Stimulated activated CD4-positive, alpha-beta T cell treated with anti-CD3 and anti-CD28 coated beads, Interleukin-1b, Interleukin-23, amount 100 ng/mL, for 24 hours (primary cell): ENCODE measurements at regions not wholly inside any gene's neighbourhood (a gene's known extent, or its start where the extent isn't known, plus 50 kb on each side); places are given as distances from the start of the nearest gene placed in this dataset.

Experiments used
- DNase-seq, 4 experiments: peaks; one replicate each; pipeline ENCODE4 v3.0.0-alpha.2; 2020; ENCODE audit warnings: low read depth in 4 of 4, low spot score in 1 of 4

DNA sequence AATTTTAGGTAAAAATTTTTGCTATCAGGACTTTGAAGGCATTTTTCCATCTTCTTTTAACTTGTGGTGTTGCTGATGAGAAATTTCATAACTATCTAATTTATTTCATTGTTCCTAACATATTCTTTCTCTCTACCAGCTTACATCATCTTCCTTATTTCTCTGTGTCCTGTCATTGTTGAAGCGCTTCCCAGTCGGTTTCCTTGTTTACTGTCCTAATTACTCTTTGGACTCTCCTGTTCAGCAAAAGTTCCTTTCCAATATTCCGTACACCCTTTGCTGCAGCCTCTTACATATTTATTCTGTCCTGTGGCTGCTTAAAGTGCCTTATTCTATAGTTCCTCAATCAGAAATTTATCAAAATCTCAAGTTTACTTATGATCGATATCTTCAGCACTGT lies 609.0 kb upstream of the FZD8 start:
- DNase-seq: no peak

DNA sequence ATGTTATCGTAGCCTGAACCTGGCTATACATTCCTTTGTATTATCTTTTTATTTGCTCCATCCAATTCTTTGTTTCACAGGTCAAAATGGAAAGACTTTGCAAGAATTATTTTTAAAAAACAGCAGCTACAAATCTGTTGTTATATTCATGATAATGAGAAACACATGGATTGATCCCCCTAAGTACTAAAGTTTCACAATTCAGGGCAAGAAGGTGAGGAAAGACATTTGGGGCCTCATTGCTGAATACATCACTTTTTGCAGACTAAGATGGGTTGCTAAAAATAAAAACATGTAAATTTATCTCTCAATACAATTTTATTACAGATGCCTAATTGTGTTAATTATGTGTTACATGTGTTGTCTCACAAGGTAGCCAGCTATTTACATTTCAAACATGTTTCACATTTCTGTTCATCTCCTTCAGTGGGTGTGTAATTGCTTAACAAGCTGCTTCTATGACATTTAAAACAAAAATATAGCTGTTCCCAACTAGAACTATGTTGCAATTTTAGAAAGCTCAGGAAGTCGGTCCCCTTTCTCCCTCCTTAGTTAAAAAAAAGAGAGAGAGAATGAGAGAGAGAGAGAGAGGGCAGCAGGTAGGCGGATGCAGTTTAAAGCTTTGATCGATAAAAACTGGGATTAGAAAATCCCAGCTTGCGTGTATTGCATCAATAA lies 606.3 kb upstream of the FZD8 start:
- no peak for DNase-seq

DNA sequence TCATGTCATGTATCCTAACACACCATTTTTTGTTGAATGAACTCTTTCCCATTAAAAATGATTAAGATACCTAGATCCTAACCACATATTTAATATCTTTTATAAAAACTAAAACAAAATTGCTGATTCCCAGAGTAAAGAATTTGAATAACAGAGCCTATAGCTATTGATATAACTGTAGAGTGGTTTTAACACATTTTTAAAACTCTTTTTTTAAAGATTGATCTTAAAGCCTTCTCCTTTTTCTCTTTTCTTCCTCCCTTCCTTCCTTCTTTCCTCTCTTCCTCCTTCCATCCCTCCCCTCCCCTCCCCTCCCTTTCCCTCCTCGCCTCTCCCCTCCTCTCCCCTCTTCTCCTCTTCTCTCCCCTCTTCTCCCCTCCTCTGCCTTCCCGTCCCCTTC lies 605.4 kb upstream of the FZD8 start:
- no peak for DNase-seq

DNA sequence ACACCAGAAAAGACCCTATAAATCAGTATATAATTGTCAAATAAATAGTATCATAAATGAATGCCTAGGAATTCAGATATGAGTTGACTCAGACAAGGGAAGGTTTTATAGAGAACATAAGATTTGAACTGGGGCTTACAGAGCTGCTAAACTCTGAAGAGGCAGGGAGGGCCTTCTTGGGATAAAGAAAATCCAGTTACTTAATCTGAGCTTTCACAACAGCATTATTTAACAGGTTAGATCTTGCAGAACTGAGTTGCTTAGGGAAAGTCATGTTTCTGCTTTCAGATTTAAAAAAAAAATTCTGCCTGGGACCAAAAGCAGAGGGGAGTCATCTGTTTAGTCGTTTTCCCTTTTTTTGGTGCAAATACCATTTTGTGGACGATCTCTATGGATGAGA lies 594.8 kb upstream of the FZD8 start:
- no peak for DNase-seq

DNA sequence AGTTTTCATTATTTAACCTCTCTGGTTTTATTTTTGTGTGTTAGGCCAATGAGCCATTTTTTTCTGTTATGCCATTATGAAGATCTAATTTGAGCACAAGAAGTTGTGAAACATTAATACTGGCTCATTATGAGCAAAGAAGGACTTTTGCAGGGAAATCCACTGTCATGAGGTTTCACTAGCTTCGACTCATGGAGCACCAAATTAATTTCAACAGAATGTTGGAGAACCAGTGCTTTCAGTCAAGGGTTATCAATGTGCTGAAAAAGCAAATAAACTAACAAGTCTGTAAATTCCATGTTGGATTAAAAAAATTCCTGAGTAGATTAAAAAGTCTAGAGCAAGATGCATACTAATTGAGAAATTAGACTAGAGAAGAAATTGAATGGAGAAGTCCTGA lies 594.2 kb upstream of the FZD8 start:
- no peak for DNase-seq

DNA sequence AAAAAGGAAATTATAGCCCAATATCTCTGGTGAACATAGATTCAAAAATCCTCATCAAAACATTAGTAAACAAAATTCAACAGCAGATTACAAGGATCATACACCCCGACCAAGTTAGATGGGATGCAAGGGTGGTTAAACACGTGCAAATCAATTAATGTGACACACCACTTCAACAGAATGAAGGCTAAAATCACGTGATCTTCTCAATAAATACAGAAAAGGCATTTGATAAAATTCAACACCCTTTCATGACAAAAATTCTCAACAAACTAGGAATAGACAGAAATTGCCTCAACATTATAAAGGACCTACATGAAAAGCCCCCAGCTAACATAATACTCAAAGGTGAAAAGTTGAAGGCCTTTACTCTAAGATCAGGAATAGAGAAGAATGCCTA lies 590.8 kb upstream of the FZD8 start:
- DNase-seq: no peak

DNA sequence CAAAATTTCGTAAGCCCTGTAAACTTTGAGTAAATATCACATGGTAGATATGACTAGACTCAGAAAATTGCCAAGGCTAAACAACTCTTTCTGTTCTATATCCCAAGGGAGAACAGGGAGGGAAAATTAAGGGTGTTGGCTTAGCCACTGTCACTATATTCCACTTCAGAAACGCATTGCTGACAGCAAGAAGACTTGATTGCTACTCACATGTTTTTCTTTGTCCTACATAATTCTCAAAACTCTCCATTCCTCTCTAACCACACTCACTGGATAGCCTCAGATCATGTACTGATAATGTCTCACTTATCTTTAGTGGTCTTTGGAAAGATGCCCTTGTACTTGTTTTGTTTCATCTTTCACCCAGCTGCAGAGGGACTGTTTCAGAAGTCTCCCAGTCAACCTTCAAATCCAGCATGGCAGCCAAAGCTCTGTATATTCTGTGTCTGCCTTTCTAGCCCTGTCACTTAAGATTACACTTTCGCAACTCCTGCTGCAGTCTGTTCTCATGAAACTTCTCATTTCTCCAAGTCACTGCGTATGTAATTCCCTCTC lies 582.4 kb upstream of the FZD8 start:
- no peak for DNase-seq

DNA sequence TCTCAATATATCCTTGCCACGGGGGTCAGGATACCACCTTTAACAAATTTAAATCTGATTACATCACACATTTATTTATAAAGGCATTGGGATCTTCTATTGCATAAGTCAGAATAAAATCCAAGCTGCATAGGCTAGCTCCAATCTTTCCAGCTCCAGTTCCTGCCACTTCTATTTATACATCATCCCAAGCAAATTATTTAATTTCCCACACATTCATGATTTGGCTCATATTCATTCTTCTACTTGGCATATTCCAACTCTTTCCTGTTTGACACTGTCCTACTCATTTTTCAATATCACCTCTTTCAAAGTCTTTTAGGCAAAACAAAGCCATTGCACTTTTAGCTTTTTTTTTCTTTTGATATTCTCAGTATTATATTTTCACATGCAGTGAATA lies 579.0 kb upstream of the FZD8 start:
- no peak for DNase-seq

DNA sequence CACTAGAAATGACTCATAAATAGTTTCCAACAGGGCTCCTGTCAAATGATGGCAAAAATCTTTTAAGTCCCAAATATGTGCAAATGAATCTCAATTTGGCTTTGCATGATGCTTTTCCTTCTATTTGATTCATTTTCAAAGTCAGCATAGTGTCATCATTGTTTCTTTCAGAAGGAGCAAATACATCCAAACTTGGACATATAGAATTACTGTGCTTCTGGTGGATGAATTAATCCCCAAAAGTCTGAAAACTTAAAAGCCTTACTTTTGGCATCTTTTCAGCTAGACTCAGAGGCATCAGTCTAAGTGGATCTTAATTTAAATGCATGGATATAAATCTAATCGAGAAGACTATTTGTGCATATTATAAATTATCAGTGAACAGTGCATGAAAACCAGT lies 578.1 kb upstream of the FZD8 start:
- DNase-seq: no peak

DNA sequence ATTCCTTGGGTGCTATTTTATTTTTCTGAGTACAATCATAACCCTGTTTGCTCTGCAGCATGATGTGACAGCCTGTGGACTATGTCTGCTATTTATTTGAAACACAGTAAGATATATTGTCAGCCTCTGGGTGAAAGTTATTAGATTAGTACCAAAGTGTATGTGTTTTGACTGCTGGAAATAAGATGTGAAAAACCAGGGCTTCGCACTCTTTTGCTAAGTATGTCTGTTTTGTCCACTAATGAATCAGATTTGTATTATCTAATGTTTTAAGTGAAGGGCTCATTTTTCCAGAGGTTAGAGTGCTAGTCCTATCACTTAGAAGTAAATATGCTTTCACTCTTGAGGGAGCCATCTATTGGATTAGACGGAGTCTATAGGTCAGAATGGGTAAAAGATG lies 569.8 kb upstream of the FZD8 start:
- DNase-seq: no peak

DNA sequence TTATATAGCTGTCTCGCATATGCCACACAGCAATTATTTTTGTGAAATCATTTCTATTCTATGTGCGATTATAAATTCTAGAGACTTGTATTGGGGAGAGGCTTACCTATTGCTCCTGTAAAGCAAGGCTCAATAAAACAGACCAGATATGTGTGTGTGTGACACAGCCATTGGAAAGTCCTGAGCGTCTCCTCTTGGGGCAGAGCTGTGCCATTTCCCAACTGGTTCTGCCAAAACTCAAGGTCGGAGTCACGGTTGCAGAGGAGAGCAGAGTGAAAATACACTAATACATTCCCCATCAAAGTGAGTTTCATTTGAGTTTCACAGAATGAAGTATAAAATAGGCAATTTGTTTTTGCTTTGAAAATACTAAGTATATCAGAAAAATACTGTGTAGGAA lies 567.4 kb upstream of the FZD8 start:
- no peak for DNase-seq

DNA sequence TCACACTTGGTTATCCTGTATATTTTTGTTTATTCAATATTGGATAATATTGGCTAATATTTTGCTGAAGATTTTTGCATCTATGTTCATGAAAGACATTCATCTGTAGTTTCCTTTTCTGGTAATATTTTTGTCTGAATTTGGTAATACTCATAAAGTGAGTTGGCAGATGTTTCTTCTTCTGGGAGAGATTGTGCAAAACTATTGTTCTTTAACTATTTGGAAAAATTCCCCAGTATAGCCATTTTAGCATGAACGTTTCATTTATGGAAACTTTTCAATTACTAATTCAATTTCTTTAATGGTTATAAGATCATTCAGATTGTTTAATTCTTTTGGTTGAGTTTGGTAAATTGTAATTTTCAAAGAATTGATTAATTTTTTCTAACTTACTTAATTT lies 560.8 kb upstream of the FZD8 start:
- DNase-seq: no peak

DNA sequence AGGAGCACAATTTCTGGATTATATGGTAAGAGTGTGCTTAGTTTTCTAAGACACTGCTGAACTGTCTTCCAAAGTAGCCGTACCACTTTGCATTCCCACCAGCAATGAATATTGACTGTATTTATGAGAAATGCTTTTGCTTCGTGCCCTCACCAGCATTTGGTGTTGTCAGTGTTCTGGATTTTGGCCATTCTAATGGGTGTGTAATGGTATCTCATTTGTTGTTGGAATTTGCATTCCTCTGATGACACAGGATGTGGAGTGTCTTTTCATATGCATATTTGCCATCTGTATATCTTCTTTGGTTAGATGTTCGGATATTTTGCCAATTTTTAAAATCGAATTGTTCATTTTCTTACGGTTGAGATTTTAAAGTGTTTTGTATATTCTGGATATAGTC lies 558.5 kb upstream of the FZD8 start:
- no peak for DNase-seq

DNA sequence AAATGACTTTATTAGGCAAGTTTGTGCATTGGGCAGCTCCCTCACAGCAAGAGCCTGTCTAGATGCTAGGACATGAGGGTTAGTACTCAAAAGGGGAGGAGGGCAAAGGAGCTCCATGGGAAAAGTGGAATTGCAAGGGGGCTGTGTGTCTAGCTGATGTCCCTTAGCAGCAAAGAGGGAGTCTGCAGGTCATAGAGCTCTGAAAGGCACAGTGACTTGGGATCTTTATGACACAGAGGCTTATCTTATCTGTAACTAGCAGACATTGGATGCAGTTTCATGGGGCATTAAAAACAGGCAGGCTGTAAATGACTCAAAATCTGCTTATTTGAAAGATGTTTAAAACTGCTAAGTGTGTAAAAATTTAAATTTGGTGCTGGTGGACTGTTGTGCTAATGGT lies 556.2 kb upstream of the FZD8 start:
- no peak for DNase-seq

DNA sequence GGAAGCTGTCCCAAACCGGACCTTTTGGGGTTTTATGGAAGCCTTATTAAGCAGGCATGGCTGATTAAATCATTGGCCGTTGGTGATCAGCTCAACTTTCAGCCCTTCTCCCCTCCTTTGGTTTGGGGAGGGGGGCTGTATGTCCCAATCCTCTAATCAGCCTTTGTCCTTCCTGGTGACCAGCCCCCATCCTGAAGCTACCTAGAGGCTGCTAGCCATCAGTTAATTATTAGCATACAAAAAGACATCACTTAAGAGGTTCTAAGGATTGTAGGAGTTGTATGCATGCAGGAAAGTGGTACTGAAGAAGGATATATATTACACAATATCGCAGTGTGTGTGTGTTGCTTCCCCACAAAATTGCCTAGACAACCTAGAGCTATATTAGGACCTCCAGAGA lies 553.3 kb upstream of the FZD8 start:
- no peak for DNase-seq

DNA sequence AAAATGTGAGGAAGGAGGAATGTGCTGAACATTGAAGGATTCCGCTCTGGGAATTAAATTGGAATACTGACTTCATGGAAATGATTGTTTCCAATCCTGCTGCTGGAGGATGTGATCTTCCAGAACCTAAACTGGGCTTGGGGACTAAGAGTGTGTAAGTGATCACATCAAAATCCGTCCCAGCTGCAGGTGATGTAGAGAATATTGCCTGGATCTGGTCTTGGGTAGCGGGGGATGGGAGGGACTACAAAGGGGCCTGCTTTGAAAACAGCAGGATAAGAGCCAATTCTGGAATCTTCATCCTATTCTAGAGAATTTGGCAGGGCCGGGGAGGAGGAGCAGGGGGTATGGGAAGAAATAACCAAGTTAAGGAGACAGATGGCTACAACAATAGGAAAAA lies 552.2 kb upstream of the FZD8 start:
- no peak for DNase-seq

DNA sequence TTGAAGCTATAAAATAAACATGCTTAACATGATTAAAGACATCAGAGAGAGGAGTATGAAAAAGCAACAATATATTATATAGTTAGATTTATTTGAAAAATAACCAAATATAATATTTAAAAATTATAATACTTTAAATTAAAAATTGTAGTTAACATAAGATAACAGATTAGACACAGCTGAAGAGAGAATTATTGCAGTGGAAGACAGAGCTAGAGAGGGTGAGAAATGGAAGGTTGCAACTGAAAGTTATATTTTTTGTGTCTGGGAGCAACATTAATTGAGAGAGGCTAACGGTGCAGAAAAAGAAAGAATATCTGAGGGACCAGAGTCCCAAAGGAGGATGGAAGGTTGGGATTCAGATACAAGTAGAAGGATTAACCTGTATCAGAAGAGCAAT lies 548.9 kb upstream of the FZD8 start:
- no peak for DNase-seq

DNA sequence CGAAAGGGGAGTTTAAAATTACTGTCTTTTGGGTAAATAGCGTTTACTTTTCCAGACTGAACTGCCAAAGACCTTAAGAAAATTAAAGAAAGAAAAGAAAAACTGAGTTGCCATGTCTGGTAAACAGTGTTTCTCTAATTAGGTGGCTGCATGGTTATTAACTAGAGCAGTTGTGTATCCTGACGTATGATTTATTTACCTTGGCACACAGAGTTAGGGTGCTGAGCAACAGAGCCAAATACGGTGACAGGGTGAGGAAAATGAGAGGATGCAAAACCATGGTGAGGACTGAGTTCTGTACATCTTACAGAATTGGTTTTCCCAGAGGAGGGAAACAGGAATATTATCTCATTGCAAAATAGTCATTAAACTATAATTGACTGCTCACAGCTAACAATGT lies 546.4 kb upstream of the FZD8 start:
- DNase-seq: no peak

DNA sequence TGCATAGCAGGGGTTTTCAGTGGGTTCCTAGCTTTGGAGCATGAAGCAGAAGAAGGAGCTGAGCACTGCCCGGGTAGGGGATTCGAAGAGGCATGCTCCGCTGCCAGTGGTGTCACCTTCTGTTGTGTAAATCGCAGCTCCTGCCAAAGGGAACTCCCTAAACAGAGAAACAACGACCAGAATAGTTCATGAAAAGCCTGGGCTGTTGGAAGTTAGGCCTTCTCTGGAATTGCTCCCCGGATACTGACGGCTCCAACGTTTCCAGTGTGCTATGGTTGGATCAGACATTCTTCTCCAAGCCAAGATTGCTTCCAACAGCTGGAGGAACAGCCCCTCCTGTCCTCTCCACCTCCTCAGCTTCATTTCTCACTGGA lies 546.0 kb upstream of the FZD8 start:
- no peak for DNase-seq

DNA sequence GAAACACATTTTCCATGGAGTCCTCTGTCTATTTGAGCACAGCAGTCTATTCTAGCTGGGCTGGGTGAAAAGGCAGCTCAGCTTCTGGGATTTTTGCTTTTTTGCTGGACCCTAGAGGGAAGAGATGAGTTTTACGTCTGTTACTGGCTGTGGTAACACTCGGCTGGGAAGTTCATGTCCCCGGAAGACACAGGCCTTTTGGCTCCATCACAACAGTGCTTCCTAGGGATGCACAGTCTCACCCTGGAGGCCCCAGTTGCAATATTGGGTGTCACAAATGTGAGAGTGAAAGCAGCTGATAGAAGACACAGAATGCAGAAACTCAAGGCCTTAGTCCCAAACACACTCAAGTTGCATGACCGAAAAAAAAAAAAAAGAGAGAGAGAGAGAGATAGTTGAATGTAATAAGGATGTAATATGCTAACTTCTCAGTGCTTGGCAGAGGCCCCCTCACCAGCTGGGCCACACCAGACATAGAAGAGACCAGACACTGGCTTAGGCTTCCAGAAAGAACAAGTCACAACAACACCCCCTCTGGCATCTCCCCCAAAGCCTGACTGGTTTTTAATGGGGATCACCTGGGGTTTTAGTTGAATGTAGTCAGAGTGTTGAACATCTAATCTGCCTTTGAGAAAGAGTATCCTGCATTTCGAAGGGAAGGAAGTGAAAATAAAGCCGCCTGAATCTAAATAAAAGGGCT lies 545.4 kb upstream of the FZD8 start:
- no peak for DNase-seq

DNA sequence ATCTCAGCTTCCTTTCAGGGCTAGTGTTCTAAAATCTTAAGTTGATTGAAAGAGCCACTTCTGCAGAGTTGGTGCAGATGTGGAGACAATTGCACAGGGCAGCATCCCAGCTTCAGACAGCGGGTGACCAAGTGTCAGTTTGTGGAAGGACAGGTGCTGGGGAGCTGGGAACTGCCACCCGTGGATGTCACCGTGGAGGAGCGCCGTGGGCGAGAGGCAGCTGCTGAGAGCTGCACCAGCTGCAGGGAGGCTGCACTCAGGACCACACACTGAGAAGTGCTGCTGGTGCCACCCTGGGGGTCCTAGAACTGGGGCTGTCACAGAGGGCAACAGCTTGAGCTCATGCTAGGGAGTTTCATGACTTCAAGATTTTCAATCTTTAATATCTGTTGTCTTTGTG lies 543.0 kb upstream of the FZD8 start:
- no peak for DNase-seq

DNA sequence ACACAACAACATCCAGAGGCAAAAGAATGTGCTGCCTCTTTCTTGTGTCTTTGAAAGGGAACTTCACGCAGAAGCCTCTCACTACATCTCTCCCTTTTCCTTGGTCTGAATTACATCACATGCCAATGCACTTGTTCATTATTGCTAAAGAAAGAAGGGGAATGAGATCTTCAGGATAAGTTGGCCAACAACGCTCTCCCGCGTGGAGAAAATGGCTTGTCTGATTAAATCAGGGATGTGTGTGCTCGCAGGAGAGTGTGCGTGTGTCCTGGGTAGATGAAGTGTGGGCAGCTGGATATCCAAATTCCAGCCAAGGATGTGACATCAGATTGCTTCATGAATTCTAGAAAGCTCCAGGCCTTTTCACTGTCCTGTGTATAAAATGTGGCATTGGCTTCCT lies 541.6 kb upstream of the FZD8 start:
- no peak for DNase-seq

DNA sequence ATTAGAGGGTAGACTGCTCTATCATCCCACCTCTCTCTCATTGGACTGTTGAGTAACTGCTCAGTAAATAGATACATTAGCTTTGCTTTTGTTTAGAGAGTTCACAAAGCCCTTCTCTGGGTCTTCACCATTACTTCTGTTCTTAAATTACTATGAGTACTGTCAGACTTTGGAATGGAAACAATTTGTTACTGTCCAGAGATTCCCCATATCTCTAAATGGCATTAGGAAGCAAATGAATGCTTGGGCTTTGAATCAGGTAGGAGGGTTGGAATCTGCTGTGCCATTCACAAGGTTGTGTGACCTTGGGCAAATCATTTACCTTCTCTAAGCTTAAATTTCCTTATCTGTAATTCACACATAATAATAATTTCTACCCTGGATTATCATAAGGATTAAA lies 541.0 kb upstream of the FZD8 start:
- no peak for DNase-seq
